ENCODE measurements at regions not wholly inside any gene's neighbourhood (a gene's known extent, or its start where the extent isn't known, plus 50 kb on each side); places are given as distances from the start of the nearest gene placed in this dataset.

- DNase-seq: no peak
- no peak overlapping the region for H3K4me3 ChIP-seq
- WGBS, 5 donors: 50 to 64% (median 56%) methylated on average over 5 of the region's 5 CpGs
- no peaks in the 10 kb centered on the region for H3K9me3 ChIP-seq
- intact Hi-C loops (cut with DNase I; ENCODE audit: low total_unique reads): no loop called here
- H3K27me3 ChIP-seq (replicated peaks in 1 of 7): no peaks in the 10 kb centered on the region
- H3K36me3 ChIP-seq: no peaks in the 10 kb centered on the region
- TF ChIP-seq POLR2AphosphoS5 (IDR thresholded peaks at IDR 0.05) (no peak), CTCF (IDR thresholded peaks at IDR 0.05 in 8 of 11, conservative IDR thresholded peaks at IDR 0.05 in 3 of 11) (no peak), POLR2A (IDR thresholded peaks at IDR 0.05) (no peak)
- no peaks in the 10 kb centered on the region for H3K4me1 ChIP-seq
- H3K27ac ChIP-seq: no peak overlapping the region
Measured at GRCh38 chr13:34570698-34571353, 371.2 kb upstream of the NBEA start.

DNA sequence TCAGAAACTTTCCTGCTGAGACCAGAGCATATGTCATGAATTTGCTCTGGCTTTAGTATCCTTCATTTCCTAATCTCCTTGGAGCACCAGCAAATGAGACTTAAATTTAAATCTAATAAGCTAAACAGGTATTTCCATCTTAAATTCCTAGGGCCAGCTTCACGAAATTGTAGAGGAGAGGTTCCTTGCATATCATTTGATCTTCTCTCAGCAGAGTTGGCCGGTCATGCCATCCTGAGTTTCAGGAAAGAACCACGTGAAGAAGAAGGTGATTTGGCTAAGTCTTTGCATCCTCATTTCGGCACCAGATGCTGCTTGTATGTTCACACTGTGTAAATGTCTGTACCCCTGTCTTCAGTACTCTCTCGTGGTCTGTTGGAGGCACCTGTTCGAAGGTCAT is 370.4 kb upstream of the NBEA start:
- Histone ChIP-seq H3K27ac (no peak overlapping the region), H3K9me3 (no peaks in the 10 kb centered on the region), H3K27me3 (replicated peaks in 1 of 7) (no peaks in the 10 kb centered on the region), H3K36me3 (no peaks in the 10 kb centered on the region), H3K4me3 (no peak overlapping the region), H3K4me1 (no peaks in the 10 kb centered on the region)
- no peak for DNase-seq
- no peak for TF ChIP-seq POLR2A (IDR thresholded peaks at IDR 0.05)
- TF ChIP-seq CTCF (IDR thresholded peaks at IDR 0.05 in 8 of 11, conservative IDR thresholded peaks at IDR 0.05 in 3 of 11): no peak
- no peak for TF ChIP-seq POLR2AphosphoS5 (IDR thresholded peaks at IDR 0.05)
- WGBS, 5 donors: 66 to 78% (median 68%) methylated on average over 6 of the region's 6 CpGs
- intact Hi-C loops (cut with DNase I; ENCODE audit: low total_unique reads): no loop called here

DNA sequence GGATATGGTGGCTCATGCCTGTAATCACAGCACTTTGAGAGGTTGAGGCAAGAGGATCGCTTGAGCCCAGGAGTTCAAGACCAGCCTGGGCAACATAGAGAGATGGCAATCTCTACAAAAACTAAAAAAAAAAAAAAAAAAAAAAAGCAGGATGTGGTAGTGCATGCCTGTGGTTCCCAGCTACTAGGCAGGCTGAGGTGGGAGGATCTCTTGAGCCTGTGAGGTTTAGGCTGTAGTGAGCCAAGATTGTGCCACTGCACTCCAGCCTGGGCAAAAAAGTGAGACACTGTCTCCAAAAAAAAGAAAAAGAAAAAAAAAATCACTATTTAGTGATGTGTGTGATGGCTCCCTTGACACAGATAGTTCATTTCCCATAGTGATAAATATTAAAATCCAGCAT is 365.0 kb upstream of the NBEA start:
- TF ChIP-seq POLR2AphosphoS5 (IDR thresholded peaks at IDR 0.05): no peak
- TF ChIP-seq POLR2A (IDR thresholded peaks at IDR 0.05): no peak
- no peak for TF ChIP-seq CTCF (IDR thresholded peaks at IDR 0.05 in 8 of 11, conservative IDR thresholded peaks at IDR 0.05 in 3 of 11)
- intact Hi-C loops (cut with DNase I; ENCODE audit: low total_unique reads): no loop called here
- no peak for DNase-seq
- Histone ChIP-seq H3K9me3 (no peaks in the 10 kb centered on the region), H3K4me1 (no peaks in the 10 kb centered on the region), H3K27me3 (replicated peaks in 1 of 7) (no peaks in the 10 kb centered on the region), H3K36me3 (no peaks in the 10 kb centered on the region), H3K4me3 (no peak overlapping the region), H3K27ac (no peak overlapping the region)
- WGBS, 5 donors: 84 to 97% (median 85%) methylated on average over 1 of the region's 1 CpG

- Histone ChIP-seq H3K36me3 (no peaks in the 10 kb centered on the region), H3K9me3 (no peaks in the 10 kb centered on the region), H3K4me3 (no peak overlapping the region), H3K27ac (no peak overlapping the region), H3K27me3 (replicated peaks in 1 of 7) (no peaks in the 10 kb centered on the region), H3K4me1 (no peaks in the 10 kb centered on the region)
- TF ChIP-seq CTCF (IDR thresholded peaks at IDR 0.05 in 8 of 11, conservative IDR thresholded peaks at IDR 0.05 in 3 of 11) (no peak), POLR2AphosphoS5 (IDR thresholded peaks at IDR 0.05) (no peak)
- WGBS, 5 donors: 72 to 95% (median 76%) methylated on average over 1 of the region's 1 CpG
- intact Hi-C loops (cut with DNase I; ENCODE audit: low total_unique reads): no loop called here
- no peak for DNase-seq
Measured at GRCh38 chr13:34578471-34578870, 363.6 kb upstream of the NBEA start.

Measured in spleen (tissue), 11 donors.